CD4-positive, alpha-beta T cell treated with Interleukin-15 for 4 hours (primary cell): ENCODE measurements at regions not wholly inside any gene's neighbourhood (a gene's known extent, or its start where the extent isn't known, plus 50 kb on each side); places are given as distances from the start of the nearest gene placed in this dataset.

Experiments used
- DNase-seq: peaks from one replicate; pipeline ENCODE4 v3.0.0-alpha.2; 2020; ENCODE audit warnings: low spot score

DNA sequence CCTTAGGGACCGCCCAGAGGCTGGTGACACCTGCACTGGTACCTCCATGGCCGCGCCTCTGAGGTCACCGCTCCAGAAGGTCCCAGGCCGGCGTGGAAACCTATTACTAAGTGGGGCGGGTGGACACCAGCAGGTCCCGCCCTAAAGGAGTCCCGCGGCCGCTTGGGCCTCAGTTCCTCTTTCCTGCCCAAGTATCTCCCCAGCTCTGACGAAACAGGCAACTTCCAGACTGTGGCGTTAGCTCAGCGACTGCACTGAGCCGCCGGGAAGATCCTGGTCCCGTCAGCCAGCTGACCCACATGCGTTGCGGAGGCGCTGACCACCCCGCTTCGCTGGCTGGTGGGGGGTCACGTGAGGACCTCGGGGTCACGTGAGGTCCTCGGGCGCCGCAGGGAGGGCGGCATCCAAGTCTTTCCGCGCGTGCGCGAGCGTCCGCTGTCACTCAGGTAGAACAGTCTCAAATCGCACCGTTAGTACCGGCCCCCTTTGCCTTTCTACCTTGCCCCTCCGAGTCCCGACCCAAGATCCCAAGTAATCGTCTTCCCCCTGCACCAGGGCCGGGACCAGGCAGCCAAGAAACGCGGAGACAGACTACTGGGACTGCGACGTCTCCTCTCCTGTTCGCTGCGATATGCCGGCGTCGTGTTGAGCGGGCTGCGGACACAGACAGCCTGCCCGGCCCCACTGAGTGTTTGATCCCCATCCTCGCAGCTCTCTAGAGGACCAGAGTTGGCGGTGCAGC lies 53.7 kb upstream of the KDM4C start:
- DNase-seq: peak; percentile 86

DNA sequence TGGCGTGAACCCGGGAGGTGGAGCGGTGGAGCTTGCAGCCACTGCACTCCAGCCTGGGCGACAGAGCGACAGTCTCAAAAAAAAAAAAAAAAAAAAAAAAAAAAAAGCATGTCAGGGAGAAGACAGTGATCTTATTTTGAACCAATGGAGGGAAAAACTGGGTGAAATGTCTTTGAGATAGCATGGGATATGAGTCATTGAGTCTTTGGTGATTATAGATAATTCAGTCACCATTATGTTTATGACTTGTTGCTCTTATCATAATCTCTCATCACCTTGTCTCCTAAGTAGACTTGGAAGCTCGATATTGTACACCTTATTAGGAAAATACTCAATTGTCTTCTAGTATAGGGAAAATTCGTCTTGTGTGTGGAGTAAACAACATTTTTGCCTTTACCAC lies 55.1 kb upstream of the KDM4C start:
- DNase-seq: no peak

DNA sequence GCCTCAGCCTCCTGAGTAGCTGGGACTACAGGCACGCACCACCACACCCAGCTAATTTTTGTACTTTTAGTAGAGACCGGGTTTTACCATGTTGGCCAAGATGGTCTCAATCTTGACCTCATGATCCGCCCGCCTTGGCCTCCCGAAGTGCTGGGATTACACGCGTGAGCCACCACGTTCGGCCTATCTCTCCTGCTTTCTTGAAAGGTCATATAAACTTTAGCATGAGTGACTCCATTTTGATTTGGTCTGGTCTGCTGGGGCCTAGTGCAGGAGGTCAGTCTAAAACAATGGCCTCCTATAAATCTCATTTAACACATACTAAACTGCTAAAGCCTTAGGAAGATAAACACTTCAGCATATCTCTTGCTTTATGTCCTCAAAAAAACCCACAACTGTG lies 50.6 kb upstream of the GLDC start:
- DNase-seq: no peak

DNA sequence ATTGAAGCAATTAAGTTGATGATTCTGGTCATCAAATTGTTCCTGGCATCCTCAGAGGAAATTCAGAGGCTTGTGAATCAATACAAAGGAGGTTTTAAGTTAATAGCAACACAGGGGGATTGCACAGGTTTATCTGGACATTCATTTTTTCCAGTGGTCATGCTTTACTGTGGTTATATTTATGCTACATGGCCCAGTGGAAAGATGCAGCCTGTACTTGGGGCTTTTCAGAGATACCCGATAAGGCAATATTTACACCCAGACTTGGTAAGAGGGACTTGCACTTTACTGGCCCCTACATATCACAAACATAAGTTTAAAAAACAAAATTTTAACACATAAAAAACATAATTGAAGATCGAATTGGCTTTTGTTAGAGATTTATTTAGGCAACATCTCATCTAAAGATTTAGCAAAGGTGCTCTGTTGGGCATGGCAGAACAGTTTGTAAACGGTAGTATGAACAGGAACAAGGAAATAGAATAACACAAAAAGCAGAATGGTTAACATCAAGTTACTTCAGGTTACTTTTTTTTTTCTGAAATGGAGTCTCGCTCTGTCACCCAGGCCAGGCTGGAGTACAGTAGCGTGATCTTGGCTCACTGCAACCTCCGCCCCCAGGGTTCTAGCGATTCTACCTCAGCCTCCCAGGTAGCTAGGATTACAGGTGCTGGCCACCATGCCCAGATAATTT lies 49.7 kb upstream of the GLDC start:
- DNase-seq: no peak
